ENCODE measurements at regions not wholly inside any gene's neighbourhood (a gene's known extent, or its start where the extent isn't known, plus 50 kb on each side); places are given as distances from the start of the nearest gene placed in this dataset.
"Not testable (repeated sequence)": the region's sequence is repeated elsewhere in the genome, so short reads cannot be mapped to it uniquely, and the experiment has no call there.

DNA sequence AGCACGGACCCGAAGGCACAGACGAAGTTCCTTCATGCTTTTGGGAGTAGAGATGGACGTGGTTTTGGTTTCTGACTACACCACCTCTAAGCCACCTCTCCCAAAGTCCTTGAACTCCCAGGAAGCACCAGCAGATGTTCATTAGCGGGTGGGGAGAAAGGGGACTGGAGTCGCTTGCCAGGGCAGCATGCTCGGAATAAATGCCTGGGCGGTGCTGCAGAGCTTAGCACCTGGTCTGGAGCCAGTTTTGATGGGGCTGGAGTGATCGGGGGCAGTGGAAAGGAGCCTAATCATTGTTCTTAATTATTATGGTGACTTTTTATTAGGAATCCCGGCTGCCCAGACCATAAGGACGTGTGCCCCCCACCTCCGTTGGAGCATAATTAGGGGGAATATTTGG lies 220.8 kb downstream of the TFCP2L1 start:
- no peak overlapping the region for H3K27ac Mint-ChIP-seq
- no peak overlapping the region for H3K4me3 Mint-ChIP-seq
- no peaks in the 10 kb centered on the region for H3K4me1 Mint-ChIP-seq (ENCODE audit: low read depth)
- no peaks in the 10 kb centered on the region for H3K27me3 Mint-ChIP-seq
- H3K9me3 Mint-ChIP-seq = no peaks in the 10 kb centered on the region
- no peaks in the 10 kb centered on the region for H3K36me3 Mint-ChIP-seq (ENCODE audit: low read depth)

DNA sequence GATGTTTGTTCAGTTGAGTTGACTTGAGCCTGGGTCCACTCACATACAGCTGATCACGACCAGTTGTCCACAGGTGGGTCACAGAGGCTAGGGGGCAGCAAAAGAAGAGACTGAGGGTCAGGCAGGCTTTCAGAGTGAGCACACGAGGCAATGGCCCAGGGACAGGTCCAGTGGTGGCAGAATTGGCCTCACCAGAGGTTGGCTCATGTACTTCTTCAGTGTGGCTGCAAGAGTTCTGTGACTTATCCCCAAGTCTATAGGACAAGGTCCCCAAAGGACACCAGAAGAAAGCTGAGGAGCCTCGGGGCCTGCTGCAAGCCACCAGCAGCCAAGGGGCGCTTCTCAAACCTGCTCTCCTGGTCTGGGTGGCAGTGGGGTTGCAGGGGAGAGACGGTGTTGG lies 219.8 kb downstream of the TFCP2L1 start:
- H3K4me3 Mint-ChIP-seq = no peak overlapping the region

DNA sequence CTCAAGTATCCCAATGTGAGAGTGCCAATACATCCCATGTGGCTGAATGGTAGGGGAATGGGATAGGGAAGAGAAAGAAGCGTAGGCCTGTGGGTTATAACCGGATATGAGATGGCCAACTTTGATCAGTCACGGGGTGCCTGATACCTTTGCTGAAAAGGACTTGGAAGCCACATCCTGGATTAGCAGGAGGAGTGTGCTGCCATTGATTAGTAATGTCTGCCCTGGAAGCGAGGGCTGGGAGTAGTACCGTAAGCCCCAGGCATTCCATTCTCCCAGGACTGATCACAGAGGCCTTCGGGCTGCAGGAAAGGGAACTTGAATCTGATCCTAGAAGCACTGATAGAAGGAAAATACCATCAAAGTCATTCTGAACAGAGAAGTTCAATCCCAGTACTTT lies 218.5 kb downstream of the TFCP2L1 start:
- no peaks in the 10 kb centered on the region for H3K4me1 Mint-ChIP-seq (ENCODE audit: low read depth)

More for the DNA sequence above, 219.8 kb downstream of the TFCP2L1 start:
- Mint-ChIP-seq H3K4me1 (ENCODE audit: low read depth) (no peaks in the 10 kb centered on the region), H3K27me3 (no peaks in the 10 kb centered on the region), H3K9me3 (no peaks in the 10 kb centered on the region), H3K36me3 (ENCODE audit: low read depth) (no peaks in the 10 kb centered on the region), H3K27ac (no peak overlapping the region)

DNA sequence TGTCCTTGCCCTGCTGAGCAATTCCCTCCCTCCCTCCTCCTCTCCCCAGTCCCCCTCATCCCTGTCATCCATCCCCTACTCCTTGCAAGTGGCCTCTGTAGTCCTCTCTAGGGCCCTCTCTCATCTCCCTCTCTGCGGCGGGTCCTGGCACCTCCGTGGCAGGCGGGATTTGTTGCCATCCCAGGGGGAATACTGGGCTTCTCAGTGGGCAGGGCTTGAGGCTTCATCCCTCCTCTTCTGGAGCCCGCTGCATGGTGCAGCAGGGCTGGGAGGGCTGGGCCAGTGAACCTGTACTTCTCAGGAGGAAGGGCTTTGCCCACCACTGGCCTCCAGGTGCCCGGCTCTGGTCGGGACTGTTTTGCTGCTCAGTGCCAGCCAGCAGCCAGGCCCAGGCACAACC lies 216.2 kb downstream of the TFCP2L1 start:
- no peaks in the 10 kb centered on the region for H3K4me1 Mint-ChIP-seq (ENCODE audit: low read depth)
- H3K4me3 Mint-ChIP-seq = no peak overlapping the region
- peaks cover 3% of the 10 kb centered on the region for H3K27me3 Mint-ChIP-seq
- H3K27ac Mint-ChIP-seq = no peak overlapping the region
- no peaks in the 10 kb centered on the region for H3K36me3 Mint-ChIP-seq (ENCODE audit: low read depth)
- H3K9me3 Mint-ChIP-seq = no peaks in the 10 kb centered on the region

More for the DNA sequence above, 218.5 kb downstream of the TFCP2L1 start:
- Mint-ChIP-seq H3K36me3 (ENCODE audit: low read depth) (no peaks in the 10 kb centered on the region), H3K27ac (no peak overlapping the region), H3K9me3 (no peaks in the 10 kb centered on the region), H3K4me3 (no peak overlapping the region), H3K27me3 (no peaks in the 10 kb centered on the region)

DNA sequence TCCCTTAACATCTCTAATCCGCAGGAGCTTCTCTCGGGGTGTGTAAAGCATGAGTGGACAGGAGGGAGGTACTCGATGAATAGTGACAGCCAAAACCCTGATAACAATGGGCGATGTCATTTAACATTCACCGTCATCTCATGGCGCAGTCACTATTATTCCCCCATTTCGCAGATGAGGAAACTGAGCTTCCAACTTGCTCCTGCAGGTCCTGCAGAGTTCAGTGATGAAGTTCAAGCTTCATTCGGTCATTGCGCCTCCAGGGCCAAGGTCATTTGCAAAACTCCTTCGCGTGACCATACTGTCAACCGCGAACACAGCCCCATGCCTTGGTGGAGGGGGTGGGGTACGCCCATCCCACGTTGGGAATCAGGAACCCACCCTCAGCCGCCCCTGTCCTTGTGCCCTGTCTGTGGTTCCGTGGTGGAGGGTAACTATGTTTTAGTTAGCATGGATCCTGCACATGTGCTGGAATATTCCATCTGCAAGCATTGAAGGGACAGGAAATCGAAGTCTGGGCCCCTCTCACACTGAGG lies 215.5 kb downstream of the TFCP2L1 start:
- H3K9me3 Mint-ChIP-seq = no peaks in the 10 kb centered on the region
- no peaks in the 10 kb centered on the region for H3K4me1 Mint-ChIP-seq (ENCODE audit: low read depth)
- H3K27ac Mint-ChIP-seq = no peak overlapping the region
- H3K4me3 Mint-ChIP-seq = no peak overlapping the region
- peaks cover 8% of the 10 kb centered on the region for H3K27me3 Mint-ChIP-seq
- H3K36me3 Mint-ChIP-seq (ENCODE audit: low read depth) = no peaks in the 10 kb centered on the region

DNA sequence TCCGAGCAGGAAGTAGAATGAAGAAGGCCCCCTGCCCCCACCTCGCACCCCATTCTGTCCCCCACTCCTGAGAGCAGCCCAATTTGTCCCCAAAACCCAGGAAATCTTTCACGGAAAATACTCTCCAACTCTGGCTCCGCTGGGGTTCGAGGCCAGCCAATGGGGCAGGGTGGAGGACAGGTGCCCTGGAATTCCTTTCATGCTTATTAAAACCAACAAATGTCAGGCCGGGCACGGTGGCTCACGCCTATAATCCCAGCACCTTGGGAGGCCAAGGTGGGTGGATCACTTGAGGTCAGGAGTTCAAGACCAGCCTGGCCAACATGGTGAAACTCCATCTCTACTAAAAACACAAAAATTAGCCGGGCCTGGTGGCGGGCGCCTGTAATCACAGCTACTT lies 214.9 kb downstream of the TFCP2L1 start:
- not testable (repeated sequence) for H3K27ac Mint-ChIP-seq; H3K4me3 Mint-ChIP-seq; H3K9me3 Mint-ChIP-seq; H3K36me3 Mint-ChIP-seq (ENCODE audit: low read depth); H3K4me1 Mint-ChIP-seq (ENCODE audit: low read depth)
- H3K27me3 Mint-ChIP-seq = peaks cover 13% of the 10 kb centered on the region

DNA sequence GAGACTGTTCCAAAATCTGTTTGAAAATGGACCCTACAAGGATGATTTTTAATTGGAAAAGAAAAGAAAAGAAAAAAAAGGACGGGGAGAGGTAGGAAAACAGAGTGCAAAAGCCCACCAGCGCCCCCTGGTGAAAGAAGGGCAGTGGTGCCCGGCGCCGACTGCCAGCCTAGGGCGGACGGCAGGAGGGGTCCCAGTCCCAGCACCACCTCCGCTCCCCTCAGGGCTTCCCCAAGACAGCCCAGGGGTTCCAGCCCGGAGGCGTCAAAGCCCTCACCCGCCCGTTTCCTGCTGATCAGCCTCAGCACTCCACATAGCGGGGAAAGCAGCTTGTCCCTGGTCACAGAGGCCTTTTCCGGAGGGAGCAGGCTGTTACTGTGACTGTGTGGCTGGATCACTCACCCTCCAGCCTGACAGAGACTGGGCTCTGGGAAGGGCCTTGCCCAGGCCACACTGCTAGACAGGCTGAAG lies 213.9 kb downstream of the TFCP2L1 start:
- Mint-ChIP-seq H3K36me3 (ENCODE audit: low read depth) (no peaks in the 10 kb centered on the region), H3K27ac (no peak overlapping the region), H3K9me3 (no peaks in the 10 kb centered on the region), H3K27me3 (peaks cover 23% of the 10 kb centered on the region), H3K4me3 (no peak overlapping the region), H3K4me1 (ENCODE audit: low read depth) (no peaks in the 10 kb centered on the region)

DNA sequence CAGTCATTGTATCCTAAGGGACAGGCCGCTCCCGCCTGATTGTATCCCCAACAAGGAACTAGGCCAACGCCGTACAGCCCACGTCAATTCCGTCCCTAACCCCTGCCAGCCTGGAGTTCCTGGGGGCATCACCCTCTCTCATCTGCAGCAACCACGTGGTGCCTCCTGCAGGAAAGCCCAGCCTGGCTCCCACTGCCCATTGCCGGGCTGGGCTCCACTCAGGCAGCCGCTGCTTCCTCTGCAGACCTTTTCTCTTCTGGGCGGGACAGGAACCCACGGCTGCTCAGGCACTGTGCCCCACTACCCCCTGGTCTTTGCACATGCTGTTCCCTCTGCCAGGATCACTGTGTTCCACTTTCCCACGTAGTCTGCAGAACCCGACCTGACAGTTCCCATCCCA lies 212.2 kb downstream of the TFCP2L1 start:
- Mint-ChIP-seq H3K4me3 (no peak overlapping the region), H3K27ac (no peak overlapping the region), H3K27me3 (peaks cover 33% of the 10 kb centered on the region), H3K4me1 (ENCODE audit: low read depth) (no peaks in the 10 kb centered on the region), H3K36me3 (ENCODE audit: low read depth) (no peaks in the 10 kb centered on the region), H3K9me3 (no peaks in the 10 kb centered on the region)

DNA sequence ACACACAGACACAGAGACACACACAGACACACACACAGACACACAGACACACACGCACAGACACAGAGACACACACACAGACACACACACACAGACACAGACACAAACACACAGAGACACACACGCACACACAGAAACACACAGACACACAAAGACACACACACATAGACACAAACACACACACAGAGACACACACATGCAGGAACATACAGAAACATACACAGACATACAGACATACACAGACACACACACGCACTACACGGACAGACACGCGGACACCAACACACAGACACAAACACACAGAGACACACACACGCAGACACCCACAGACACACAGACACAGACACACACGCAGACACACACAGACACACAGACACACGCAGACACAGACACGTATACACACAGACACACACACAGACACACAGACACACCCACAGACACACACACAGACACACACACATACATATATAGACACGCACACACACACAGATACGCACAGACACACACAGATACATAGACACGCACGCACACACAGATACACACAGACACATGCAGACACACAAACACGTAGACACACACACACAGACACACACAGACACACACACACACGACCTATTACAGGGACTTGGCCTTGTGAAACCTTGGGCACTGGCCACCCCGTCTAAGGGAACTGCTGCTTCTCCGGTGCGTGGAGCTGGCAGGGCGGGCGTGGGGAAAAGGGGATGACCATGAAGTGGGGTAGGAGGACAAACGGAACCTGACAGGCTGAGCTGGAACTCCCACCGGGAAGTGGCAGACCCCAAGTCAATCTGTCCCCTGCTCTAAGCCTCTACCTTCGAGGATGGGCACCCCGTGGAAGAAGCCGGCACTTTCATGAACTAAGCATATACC lies 211.4 kb downstream of the TFCP2L1 start:
- Mint-ChIP-seq H3K9me3 (no peaks in the 10 kb centered on the region), H3K4me3 (no peak overlapping the region), H3K36me3 (ENCODE audit: low read depth) (no peaks in the 10 kb centered on the region), H3K4me1 (ENCODE audit: low read depth) (no peaks in the 10 kb centered on the region), H3K27ac (no peak overlapping the region), H3K27me3 (peaks cover 33% of the 10 kb centered on the region)

DNA sequence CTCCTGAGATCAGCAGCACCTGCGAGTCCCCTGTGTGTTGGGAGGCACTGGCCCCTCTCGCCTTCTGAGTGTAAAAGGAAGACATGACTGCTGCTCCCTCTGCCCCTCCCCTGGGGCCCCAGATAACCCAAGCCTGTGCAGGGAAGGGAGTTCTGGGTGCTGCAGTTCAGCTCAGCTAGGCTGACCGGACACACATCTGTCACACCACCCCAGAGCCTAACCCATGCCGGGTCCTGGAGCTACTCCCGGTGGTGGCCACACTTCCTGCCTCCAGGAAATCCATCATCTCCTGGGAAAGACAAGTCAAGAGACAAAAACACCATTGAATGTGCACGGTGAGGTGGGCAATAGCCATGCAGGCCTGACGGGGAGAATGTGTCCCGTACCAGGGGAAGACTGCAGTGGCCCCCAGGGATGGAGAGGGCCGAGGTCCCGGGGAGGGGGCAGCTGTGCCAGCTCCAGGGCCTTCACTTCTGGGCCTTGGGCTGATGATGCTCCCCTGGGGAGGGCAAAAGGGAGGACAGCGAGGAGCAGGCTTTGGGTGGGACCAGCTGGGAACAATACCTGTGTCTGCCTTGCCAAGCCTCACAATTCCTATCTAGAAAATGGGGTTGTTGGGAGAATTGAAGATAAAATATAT lies 210.6 kb downstream of the TFCP2L1 start:
- Mint-ChIP-seq H3K4me3 (no peak overlapping the region), H3K27me3 (peaks cover 33% of the 10 kb centered on the region), H3K27ac (no peak overlapping the region)

DNA sequence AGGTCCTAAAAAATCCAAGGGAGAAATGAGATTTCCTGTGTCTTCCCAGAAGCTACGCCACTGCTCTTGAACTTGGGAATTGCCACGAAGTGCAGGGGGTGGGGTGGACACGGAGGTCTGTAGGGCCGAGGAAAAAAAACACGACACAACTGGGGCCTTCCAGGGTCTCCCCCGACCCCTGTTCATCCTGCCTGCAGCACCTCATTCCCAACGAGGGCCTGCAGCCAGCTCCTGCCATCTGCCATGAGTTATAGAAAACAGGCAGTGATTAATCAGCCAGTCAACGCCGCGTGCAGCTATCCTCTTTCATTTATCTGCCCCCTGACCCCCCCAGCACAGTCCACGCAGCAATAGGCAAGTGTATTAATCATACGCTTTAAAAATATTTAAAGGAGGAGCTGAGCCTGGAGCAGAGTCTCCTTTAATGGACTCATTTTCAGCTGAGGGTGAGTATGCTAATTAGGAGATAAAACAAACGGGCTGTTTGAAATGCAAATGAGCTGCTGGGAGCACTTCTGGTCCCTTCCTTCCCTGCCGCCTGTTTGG lies 209.9 kb downstream of the TFCP2L1 start:
- Mint-ChIP-seq H3K4me3 (no peak overlapping the region), H3K27ac (no peak overlapping the region), H3K9me3 (no peaks in the 10 kb centered on the region), H3K36me3 (ENCODE audit: low read depth) (no peaks in the 10 kb centered on the region), H3K4me1 (ENCODE audit: low read depth) (no peaks in the 10 kb centered on the region), H3K27me3 (peaks cover 33% of the 10 kb centered on the region)

More for the DNA sequence above, 210.6 kb downstream of the TFCP2L1 start:
- Mint-ChIP-seq H3K9me3 (no peaks in the 10 kb centered on the region), H3K36me3 (ENCODE audit: low read depth) (no peaks in the 10 kb centered on the region), H3K4me1 (ENCODE audit: low read depth) (no peaks in the 10 kb centered on the region)

DNA sequence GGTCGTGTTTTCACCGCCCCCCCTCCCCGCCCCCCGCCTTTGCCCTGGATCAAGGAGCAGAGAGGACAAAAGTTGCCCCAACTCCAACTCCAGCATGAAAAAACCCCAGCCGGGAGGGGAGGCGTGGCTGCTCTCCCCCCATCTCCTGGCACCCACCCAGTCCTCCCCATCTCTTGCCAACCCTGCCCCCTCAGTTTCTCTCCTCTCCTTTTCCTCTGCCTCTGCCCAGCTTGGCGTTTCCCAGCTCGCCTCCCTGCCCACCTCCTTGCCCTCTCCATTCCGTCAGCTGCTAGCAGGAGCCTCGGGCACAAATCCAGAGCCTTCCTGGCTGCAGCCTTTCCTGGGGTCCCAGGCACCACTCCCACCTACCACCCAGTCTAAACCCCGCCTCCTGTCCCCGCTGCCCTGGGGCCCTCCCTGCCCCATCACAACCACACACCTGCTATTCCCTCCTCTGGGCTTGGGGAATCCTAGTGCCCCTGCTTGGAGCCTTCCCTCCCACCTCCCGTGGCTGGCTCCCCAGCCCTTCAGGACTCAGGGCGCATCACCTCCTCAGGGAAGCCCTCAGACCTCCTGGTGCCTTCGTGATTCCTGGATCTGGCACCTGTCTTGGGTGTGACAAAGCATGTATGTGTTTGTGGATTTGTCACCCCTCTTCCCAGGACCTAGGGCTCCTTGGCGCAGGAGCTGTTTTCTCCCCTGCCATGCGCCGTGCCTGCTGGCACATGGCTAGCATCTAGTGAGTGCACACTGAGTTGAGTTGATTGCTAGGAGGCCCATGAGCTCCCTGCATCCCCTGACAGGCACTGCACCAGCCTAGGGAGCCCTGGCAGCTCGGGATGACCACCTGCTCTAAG lies 209.1 kb downstream of the TFCP2L1 start:
- H3K27me3 Mint-ChIP-seq = peaks cover 33% of the 10 kb centered on the region

DNA sequence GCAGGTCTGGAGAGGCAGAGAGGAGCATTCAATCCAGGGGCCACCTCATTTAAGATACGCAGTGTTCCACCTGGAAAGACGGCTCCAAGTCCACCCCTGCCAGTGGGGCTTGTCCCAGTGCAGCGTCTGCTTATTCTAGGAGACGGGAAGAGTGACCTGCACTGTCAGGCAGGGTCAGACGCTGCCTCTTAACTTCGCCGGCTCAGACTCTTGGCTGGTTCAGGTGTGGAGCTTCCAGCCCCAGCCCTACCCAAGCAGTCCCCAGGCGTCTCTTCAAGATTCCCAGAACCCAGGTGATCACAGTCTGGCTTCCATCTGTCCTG lies 208.5 kb downstream of the TFCP2L1 start:
- Mint-ChIP-seq H3K4me1 (ENCODE audit: low read depth) (no peaks in the 10 kb centered on the region), H3K9me3 (no peaks in the 10 kb centered on the region), H3K27ac (no peak overlapping the region), H3K27me3 (peaks cover 33% of the 10 kb centered on the region), H3K4me3 (no peak overlapping the region), H3K36me3 (ENCODE audit: low read depth) (no peaks in the 10 kb centered on the region)

More for the DNA sequence above, 209.1 kb downstream of the TFCP2L1 start:
- Mint-ChIP-seq H3K36me3 (ENCODE audit: low read depth) (no peaks in the 10 kb centered on the region), H3K27ac (no peak overlapping the region), H3K4me3 (no peak overlapping the region), H3K9me3 (no peaks in the 10 kb centered on the region), H3K4me1 (ENCODE audit: low read depth) (no peaks in the 10 kb centered on the region)

DNA sequence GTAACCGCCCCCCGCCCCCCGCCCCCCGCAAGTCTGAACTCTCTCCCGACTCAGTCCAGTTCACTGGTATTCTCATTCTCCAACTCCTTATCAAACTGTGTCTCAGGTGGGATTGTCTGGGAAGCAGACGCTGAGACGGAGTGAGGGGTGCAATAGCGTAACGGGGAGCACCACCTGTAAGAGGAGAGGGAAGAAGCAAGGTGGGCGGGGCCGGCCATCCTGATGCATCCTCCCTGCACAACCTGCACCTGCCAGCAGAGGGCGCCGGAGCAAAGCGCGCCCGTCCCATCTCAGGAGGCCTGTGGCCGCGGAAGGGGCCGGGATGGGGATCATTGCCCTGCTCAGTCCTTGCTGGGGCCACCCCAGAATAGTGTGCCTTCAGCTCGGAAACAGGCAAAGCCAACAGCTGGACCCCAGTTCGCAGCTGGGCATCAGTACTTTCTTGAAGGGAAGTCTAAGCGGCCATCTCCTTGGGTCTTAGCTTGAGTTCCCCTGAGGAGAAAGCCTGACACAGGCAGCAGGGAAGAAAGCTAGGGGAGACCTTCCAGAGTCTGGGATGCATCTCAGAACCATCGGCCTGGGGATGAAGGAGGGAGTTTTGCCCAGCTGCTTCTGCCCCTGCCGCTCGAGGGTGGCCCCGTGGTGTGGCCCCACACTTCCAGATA lies 208.0 kb downstream of the TFCP2L1 start:
- H3K27me3 Mint-ChIP-seq = peaks cover 30% of the 10 kb centered on the region

More for the DNA sequence above, 208.0 kb downstream of the TFCP2L1 start:
- H3K4me3 Mint-ChIP-seq = no peak overlapping the region
- no peaks in the 10 kb centered on the region for H3K9me3 Mint-ChIP-seq
- H3K4me1 Mint-ChIP-seq (ENCODE audit: low read depth) = no peaks in the 10 kb centered on the region
- no peaks in the 10 kb centered on the region for H3K36me3 Mint-ChIP-seq (ENCODE audit: low read depth)
- no peak overlapping the region for H3K27ac Mint-ChIP-seq

Data from stimulated activated naive CD8-positive, alpha-beta T cell treated with anti-CD3 and anti-CD28 coated beads, Interleukin-15, Interleukin-2, amounts not matched to agents 100 ng/mL and 50 ng/mL, for 24 hours (primary cell).